Sigmoid colon (tissue), 4 donors: ENCODE measurements at regions not wholly inside any gene's neighbourhood (a gene's known extent, or its start where the extent isn't known, plus 50 kb on each side); places are given as distances from the start of the nearest gene placed in this dataset.

Experiments used
- CTCF ChIP-seq, 4 experiments: fragments of 450-650 bp in 3 of 4; fragments of 200-600 bp in 1 of 4; IDR thresholded peaks; one replicate each; pipeline ENCODE4 v1.5.1; 2016 to 2019; ENCODE audit warnings: antibody characterized with exemption in 4 of 4, mild to moderate bottlenecking in 3 of 4, moderate library complexity in 2 of 4
- EP300 ChIP-seq, 4 donors: sonication (generic); formaldehyde crosslinking; IDR thresholded peaks; one replicate each; pipeline ENCODE4 v1.6.1; 2017; ENCODE audit warnings: antibody characterized with exemption in 4 of 4
- POLR2A ChIP-seq, 2 donors: fragments of 450-650 bp; IDR thresholded peaks; one replicate each; pipeline ENCODE4 v1.6.1; 2016; ENCODE audit warnings: antibody characterized with exemption in 2 of 2, mild to moderate bottlenecking in 2 of 2, moderate library complexity in 2 of 2
- POLR2AphosphoS5 ChIP-seq, 4 donors: sonication (generic); formaldehyde crosslinking; IDR thresholded peaks; one replicate each; pipeline ENCODE4 v1.6.1; 2017; ENCODE audit warnings: antibody characterized with exemption in 4 of 4

- TF ChIP-seq POLR2A (IDR thresholded peaks at IDR 0.05), result no peak
- no peak for TF ChIP-seq CTCF (IDR thresholded peaks at IDR 0.05)
- TF ChIP-seq EP300 (IDR thresholded peaks at IDR 0.05), result no peak
- TF ChIP-seq POLR2AphosphoS5 (IDR thresholded peaks at IDR 0.05), result no peak
These were observed 297.7 kb downstream of the SEC14L1 start for GRCh38 chr17:77438241-77439188.
